ENCODE measurements at regions not wholly inside any gene's neighbourhood (a gene's known extent, or its start where the extent isn't known, plus 50 kb on each side); places are given as distances from the start of the nearest gene placed in this dataset.

GRCh38 chr7:49344556-49344955, 420.2 kb downstream of the CDC14C start:
- no peak for DNase-seq (ENCODE audit: extremely low spot score in 2 of 2)
- Histone ChIP-seq H3K27me3 (no peaks in the 10 kb centered on the region), H3K4me3 (no peak overlapping the region), H3K9me3 (no peaks in the 10 kb centered on the region), H3K36me3 (no peaks in the 10 kb centered on the region), H3K27ac (no peak overlapping the region), H3K4me1 (no peaks in the 10 kb centered on the region)
- intact Hi-C loops (cut with DNase I), result no loop called here
- TF ChIP-seq CTCF (IDR thresholded peaks at IDR 0.05), result no peak
- no peak for TF ChIP-seq POLR2AphosphoS5 (IDR thresholded peaks at IDR 0.05; ENCODE audit: insufficient read depth in 1 of 2, low read depth in 1 of 2)
- TF ChIP-seq POLR2A (IDR thresholded peaks at IDR 0.05), result no peak

GRCh38 chr7:49346195-49346899, 422.0 kb downstream of the CDC14C start:
- no peak for DNase-seq (ENCODE audit: extremely low spot score in 2 of 2)

GRCh38 chr7:49367072-49367471, 406.4 kb upstream of the VWC2 start:
- no peak overlapping the region for H3K4me3 ChIP-seq
- no peak overlapping the region for H3K27ac ChIP-seq
- no peak for DNase-seq (ENCODE audit: extremely low spot score in 2 of 2)
- H3K4me1 ChIP-seq, result no peaks in the 10 kb centered on the region
- H3K27me3 ChIP-seq, result no peaks in the 10 kb centered on the region
- H3K36me3 ChIP-seq, result no peaks in the 10 kb centered on the region
- intact Hi-C loops (cut with DNase I), result no loop called here
- TF ChIP-seq POLR2A (IDR thresholded peaks at IDR 0.05) (no peak), POLR2AphosphoS5 (IDR thresholded peaks at IDR 0.05; ENCODE audit: insufficient read depth in 1 of 2, low read depth in 1 of 2) (no peak), CTCF (IDR thresholded peaks at IDR 0.05) (no peak)
- H3K9me3 ChIP-seq, result no peaks in the 10 kb centered on the region

More at GRCh38 chr7:49346195-49346899, 422.0 kb downstream of the CDC14C start:
- Histone ChIP-seq H3K9me3 (no peaks in the 10 kb centered on the region), H3K36me3 (no peaks in the 10 kb centered on the region), H3K27me3 (no peaks in the 10 kb centered on the region), H3K4me1 (no peaks in the 10 kb centered on the region), H3K27ac (no peak overlapping the region), H3K4me3 (no peak overlapping the region)
- intact Hi-C loops (cut with DNase I), result no loop called here
- no peak for TF ChIP-seq POLR2AphosphoS5 (IDR thresholded peaks at IDR 0.05; ENCODE audit: insufficient read depth in 1 of 2, low read depth in 1 of 2)
- TF ChIP-seq POLR2A (IDR thresholded peaks at IDR 0.05), result no peak
- no peak for TF ChIP-seq CTCF (IDR thresholded peaks at IDR 0.05)

- Histone ChIP-seq H3K4me1 (no peaks in the 10 kb centered on the region), H3K27ac (no peak overlapping the region), H3K27me3 (no peaks in the 10 kb centered on the region), H3K36me3 (no peaks in the 10 kb centered on the region), H3K9me3 (no peaks in the 10 kb centered on the region), H3K4me3 (no peak overlapping the region)
- TF ChIP-seq CTCF (IDR thresholded peaks at IDR 0.05), result no peak
- no peak for TF ChIP-seq POLR2AphosphoS5 (IDR thresholded peaks at IDR 0.05; ENCODE audit: insufficient read depth in 1 of 2, low read depth in 1 of 2)
- TF ChIP-seq POLR2A (IDR thresholded peaks at IDR 0.05), result no peak
- intact Hi-C loops (cut with DNase I), result loop anchor here (5.0 kb wide), 1 partner anchor 844 kb away; no protein-coding TSS in a partner anchor
- no peak for DNase-seq (ENCODE audit: extremely low spot score in 2 of 2)
These were observed 401.7 kb upstream of the VWC2 start for GRCh38 chr7:49371771-49372170.

GRCh38 chr7:49376817-49377375, 396.5 kb upstream of the VWC2 start:
- no peak for DNase-seq (ENCODE audit: extremely low spot score in 2 of 2)
- no peak for TF ChIP-seq CTCF (IDR thresholded peaks at IDR 0.05)
- no peak for TF ChIP-seq POLR2A (IDR thresholded peaks at IDR 0.05)
- no peak for TF ChIP-seq POLR2AphosphoS5 (IDR thresholded peaks at IDR 0.05; ENCODE audit: insufficient read depth in 1 of 2, low read depth in 1 of 2)
- Histone ChIP-seq H3K9me3 (no peaks in the 10 kb centered on the region), H3K27me3 (no peaks in the 10 kb centered on the region), H3K36me3 (no peaks in the 10 kb centered on the region), H3K4me3 (no peak overlapping the region), H3K27ac (no peak overlapping the region), H3K4me1 (no peaks in the 10 kb centered on the region)
- intact Hi-C loops (cut with DNase I), result no loop called here
